ENCODE measurements at regions not wholly inside any gene's neighbourhood (a gene's known extent, or its start where the extent isn't known, plus 50 kb on each side); places are given as distances from the start of the nearest gene placed in this dataset.

DNA sequence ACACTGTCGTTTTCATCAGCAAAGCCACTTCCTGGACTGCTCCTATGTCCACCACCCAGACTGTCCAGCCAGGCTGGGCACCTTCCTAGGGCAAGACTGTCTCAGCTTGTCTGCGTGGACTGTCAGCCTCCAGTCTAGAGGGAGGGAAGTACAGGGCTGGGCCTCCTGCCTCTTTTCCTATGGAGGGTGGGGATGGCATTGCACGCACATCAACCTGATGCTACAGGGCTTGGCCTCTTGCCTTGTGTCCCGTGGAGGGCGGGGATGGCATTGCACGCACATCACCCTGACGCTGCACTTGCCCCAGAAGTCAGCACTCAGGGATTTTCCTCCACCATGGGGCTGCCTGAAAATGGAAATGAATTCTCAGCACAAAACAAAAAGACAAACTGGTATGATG is 304.2 kb upstream of the CDH4 start:
- TF ChIP-seq, protein P1, sequence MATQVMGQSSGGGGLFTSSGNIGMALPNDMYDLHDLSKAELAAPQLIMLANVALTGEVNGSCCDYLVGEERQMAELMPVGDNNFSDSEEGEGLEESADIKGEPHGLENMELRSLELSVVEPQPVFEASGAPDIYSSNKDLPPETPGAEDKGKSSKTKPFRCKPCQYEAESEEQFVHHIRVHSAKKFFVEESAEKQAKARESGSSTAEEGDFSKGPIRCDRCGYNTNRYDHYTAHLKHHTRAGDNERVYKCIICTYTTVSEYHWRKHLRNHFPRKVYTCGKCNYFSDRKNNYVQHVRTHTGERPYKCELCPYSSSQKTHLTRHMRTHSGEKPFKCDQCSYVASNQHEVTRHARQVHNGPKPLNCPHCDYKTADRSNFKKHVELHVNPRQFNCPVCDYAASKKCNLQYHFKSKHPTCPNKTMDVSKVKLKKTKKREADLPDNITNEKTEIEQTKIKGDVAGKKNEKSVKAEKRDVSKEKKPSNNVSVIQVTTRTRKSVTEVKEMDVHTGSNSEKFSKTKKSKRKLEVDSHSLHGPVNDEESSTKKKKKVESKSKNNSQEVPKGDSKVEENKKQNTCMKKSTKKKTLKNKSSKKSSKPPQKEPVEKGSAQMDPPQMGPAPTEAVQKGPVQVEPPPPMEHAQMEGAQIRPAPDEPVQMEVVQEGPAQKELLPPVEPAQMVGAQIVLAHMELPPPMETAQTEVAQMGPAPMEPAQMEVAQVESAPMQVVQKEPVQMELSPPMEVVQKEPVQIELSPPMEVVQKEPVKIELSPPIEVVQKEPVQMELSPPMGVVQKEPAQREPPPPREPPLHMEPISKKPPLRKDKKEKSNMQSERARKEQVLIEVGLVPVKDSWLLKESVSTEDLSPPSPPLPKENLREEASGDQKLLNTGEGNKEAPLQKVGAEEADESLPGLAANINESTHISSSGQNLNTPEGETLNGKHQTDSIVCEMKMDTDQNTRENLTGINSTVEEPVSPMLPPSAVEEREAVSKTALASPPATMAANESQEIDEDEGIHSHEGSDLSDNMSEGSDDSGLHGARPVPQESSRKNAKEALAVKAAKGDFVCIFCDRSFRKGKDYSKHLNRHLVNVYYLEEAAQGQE (IDR thresholded peaks at IDR 0.05; ENCODE audit: insufficient read depth in 1 of 2, low read depth in 2 of 2, low read length in 2 of 2) = no peak
- TF ChIP-seq TAF1 (IDR thresholded peaks at IDR 0.05; ENCODE audit: borderline replicate concordance, insufficient read depth, low read length) (no peak), POLR2AphosphoS5 (IDR thresholded peaks at IDR 0.05; ENCODE audit: low read depth, low read length) (no peak)

Data from PFSK-1 (cell line).